ENCODE measurements at regions not wholly inside any gene's neighbourhood (a gene's known extent, or its start where the extent isn't known, plus 50 kb on each side); places are given as distances from the start of the nearest gene placed in this dataset.

DNA sequence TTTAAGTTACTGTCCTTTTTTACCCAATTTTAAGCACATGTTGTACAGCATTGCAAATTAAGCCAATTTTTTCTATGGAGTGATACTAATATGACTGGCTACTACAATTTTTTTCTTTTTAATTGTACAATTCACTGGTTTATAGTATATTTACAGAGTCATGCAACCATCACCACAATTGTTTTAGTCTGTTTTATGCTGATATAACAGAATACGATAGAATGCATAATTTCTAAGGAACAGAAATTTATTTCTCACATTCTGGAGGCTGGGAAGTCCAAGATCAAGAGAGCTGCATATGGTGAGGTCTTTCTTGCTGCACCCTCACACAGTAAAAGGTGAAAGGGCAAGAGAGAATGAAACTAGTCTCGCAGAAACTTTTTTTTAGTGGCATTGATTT is 125.3 kb downstream of the GLUD2 start:
- TF ChIP-seq, protein P1, sequence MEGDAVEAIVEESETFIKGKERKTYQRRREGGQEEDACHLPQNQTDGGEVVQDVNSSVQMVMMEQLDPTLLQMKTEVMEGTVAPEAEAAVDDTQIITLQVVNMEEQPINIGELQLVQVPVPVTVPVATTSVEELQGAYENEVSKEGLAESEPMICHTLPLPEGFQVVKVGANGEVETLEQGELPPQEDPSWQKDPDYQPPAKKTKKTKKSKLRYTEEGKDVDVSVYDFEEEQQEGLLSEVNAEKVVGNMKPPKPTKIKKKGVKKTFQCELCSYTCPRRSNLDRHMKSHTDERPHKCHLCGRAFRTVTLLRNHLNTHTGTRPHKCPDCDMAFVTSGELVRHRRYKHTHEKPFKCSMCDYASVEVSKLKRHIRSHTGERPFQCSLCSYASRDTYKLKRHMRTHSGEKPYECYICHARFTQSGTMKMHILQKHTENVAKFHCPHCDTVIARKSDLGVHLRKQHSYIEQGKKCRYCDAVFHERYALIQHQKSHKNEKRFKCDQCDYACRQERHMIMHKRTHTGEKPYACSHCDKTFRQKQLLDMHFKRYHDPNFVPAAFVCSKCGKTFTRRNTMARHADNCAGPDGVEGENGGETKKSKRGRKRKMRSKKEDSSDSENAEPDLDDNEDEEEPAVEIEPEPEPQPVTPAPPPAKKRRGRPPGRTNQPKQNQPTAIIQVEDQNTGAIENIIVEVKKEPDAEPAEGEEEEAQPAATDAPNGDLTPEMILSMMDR (IDR thresholded peaks at IDR 0.05) = no peak
- TF ChIP-seq POLR2AphosphoS5 (IDR thresholded peaks at IDR 0.05) (no peak), POLR2A (IDR thresholded peaks at IDR 0.05) (no peak)

Data from prostate gland (tissue), 2 donors.